OCI-LY3 (cell line): ENCODE measurements at regions not wholly inside any gene's neighbourhood (a gene's known extent, or its start where the extent isn't known, plus 50 kb on each side); places are given as distances from the start of the nearest gene placed in this dataset.

Experiments used
- H2AFZ ChIP-seq: fragments of 200-600, 300-600 bp; shearing (Covaris generic); 2 replicates; pipeline ENCODE4 v1.6.0; 2014; ENCODE audit warnings: antibody characterized with exemption, low read depth, low read length
- H3K27ac ChIP-seq: fragments of 200-600, 300-600 bp; sonication (generic); 2 replicates; pipeline ENCODE4 v1.5.1; 2014; ENCODE audit warnings: mild to moderate bottlenecking, low read length, moderate library complexity, mixed read lengths
- H3K27me3 ChIP-seq: fragments of 200-600, 300-600 bp; sonication (generic); 2 replicates; pipeline ENCODE4 v1.6.1; 2014; ENCODE audit warnings: low read depth, low read length, mixed read lengths
- H3K36me3 ChIP-seq: fragments of 200-600, 300-600 bp; sonication (generic); replicated peaks from 2 replicates; pipeline ENCODE3; 2014; ENCODE audit warnings: low read depth, low read length, mixed read lengths
- H3K4me1 ChIP-seq: fragments of 300-600, 200-600 bp; sonication (generic); 2 replicates; pipeline ENCODE4 v1.6.1; 2014; ENCODE audit warnings: low read length, mixed read lengths
- H3K4me2 ChIP-seq: fragments of 200-600, 300-600 bp; sonication (generic); 2 replicates; pipeline ENCODE4 v1.6.1; 2014; ENCODE audit warnings: low read length, mixed read lengths
- H3K4me3 ChIP-seq: fragments of 300-600, 200-600 bp; sonication (generic); 2 replicates; pipeline ENCODE4 v1.5.1; 2014; ENCODE audit warnings: antibody characterized with exemption, mild to moderate bottlenecking, low read length, moderate library complexity
- H3K79me2 ChIP-seq: fragments of 300-600, 200-600 bp; shearing (Covaris generic); 2 replicates; pipeline ENCODE4 v1.6.1; 2014; ENCODE audit warnings: mild to moderate bottlenecking, low read length, mixed read lengths
- H3K9ac ChIP-seq: fragments of 300-600, 200-600 bp; shearing (Covaris generic); 2 replicates; pipeline ENCODE4 v1.6.0; 2014; ENCODE audit warnings: mild to moderate bottlenecking, low read length, moderate library complexity
- H3K9me3 ChIP-seq: fragments of 200-600, 300-600 bp; shearing (Covaris generic); 2 replicates; pipeline ENCODE4 v1.6.1; 2014; ENCODE audit warnings: low read length, mixed read lengths; ENCODE audit not compliant: insufficient read depth
- H4K20me1 ChIP-seq: fragments of 200-600, 300-600 bp; sonication (generic); 2 replicates; pipeline ENCODE4 v1.6.1; 2016; ENCODE audit warnings: low read length, mixed read lengths; ENCODE audit not compliant: insufficient read depth
- EZH2phosphoT487 ChIP-seq: fragments of 200-600 bp; shearing (Covaris generic); IDR thresholded peaks from 2 replicates; pipeline ENCODE4 v1.6.1; 2018; ENCODE audit warnings: antibody characterized with exemption, mixed run types, low read depth
- TF ChIP-seq, protein P1 (sequence below): fragments of 200-600, 300-600 bp; sonication (generic); IDR thresholded peaks from 2 replicates; pipeline ENCODE4 v1.5.1; 2014; ENCODE audit warnings: antibody characterized with exemption, low read length, low read depth

DNA sequence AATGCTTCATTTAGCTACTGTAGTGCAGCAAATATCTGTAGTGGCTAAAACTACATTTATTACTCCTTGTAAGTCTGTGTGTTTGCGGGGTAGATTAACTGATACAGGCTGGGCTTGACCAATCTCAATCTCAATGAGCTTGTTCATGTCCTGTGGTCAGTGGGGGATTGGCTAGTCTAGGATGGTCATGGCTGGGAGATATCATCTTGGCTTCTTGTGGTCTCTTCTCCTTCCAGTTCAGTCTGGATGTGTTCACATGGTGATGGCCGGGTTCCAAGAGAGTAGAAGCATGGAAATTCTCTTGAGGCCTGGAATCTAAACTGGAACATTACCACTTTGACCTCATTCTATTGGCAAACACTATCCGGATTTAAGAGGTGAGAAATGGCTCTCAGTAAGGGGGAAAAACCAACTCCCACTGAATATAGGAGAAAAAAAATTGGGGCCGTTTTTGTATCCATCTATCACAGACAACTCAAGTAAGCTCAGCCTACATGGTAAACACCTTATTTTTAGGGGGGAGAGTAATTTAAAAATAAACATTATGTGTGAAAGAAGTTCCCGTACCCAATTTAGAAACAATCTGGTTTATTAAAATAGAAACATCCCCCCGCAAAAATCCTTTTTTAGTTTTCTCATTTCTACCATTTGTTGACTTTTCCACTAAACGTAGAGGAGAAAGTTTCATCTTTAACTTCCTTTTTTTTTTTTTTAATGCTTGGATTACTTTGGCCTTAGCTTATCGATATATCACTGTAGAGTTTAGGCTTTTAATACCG, 284.9 kb upstream of the TBC1D5 start:
- no peak overlapping the region for H3K4me2 ChIP-seq
- H3K9me3 ChIP-seq, result no peaks in the 10 kb centered on the region
- no peak overlapping the region for H3K9ac ChIP-seq
- H2AFZ ChIP-seq, result no peak overlapping the region
- H3K36me3 ChIP-seq, result no peaks in the 10 kb centered on the region
- no peaks in the 10 kb centered on the region for H4K20me1 ChIP-seq
- H3K79me2 ChIP-seq, result no peaks in the 10 kb centered on the region
- no peak overlapping the region for H3K27ac ChIP-seq
- no peaks in the 10 kb centered on the region for H3K27me3 ChIP-seq
- no peak overlapping the region for H3K4me3 ChIP-seq
- TF ChIP-seq EZH2phosphoT487, result no peak
- TF ChIP-seq, protein P1, sequence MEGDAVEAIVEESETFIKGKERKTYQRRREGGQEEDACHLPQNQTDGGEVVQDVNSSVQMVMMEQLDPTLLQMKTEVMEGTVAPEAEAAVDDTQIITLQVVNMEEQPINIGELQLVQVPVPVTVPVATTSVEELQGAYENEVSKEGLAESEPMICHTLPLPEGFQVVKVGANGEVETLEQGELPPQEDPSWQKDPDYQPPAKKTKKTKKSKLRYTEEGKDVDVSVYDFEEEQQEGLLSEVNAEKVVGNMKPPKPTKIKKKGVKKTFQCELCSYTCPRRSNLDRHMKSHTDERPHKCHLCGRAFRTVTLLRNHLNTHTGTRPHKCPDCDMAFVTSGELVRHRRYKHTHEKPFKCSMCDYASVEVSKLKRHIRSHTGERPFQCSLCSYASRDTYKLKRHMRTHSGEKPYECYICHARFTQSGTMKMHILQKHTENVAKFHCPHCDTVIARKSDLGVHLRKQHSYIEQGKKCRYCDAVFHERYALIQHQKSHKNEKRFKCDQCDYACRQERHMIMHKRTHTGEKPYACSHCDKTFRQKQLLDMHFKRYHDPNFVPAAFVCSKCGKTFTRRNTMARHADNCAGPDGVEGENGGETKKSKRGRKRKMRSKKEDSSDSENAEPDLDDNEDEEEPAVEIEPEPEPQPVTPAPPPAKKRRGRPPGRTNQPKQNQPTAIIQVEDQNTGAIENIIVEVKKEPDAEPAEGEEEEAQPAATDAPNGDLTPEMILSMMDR, result no peak
- no peaks in the 10 kb centered on the region for H3K4me1 ChIP-seq

DNA sequence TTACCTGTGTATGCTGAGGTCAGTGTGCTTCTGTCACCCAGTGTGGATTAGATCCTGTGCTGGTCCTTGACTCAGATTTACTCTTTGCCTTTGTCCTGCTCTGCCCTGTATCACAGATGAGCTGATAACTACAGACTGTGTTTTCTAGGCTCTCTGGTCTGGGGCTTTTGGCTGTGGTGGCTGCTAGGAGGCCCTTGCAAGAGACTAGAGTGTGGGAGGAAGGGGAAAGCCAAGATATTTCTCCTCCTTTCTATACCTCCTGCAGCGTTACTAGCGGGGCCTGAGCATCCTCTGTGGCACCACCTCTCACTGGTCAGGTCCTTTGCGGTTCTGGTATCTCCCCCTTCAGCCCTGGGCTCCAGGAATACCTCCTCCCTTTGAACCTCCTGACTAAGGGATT, 282.3 kb upstream of the TBC1D5 start:
- no peak for TF ChIP-seq EZH2phosphoT487
- TF ChIP-seq, protein P1, result no peak
- Histone ChIP-seq H3K9me3 (no peaks in the 10 kb centered on the region), H3K4me1 (no peaks in the 10 kb centered on the region), H3K79me2 (no peaks in the 10 kb centered on the region), H4K20me1 (no peaks in the 10 kb centered on the region), H2AFZ (no peak overlapping the region), H3K36me3 (no peaks in the 10 kb centered on the region), H3K4me3 (no peak overlapping the region), H3K27ac (no peak overlapping the region), H3K4me2 (no peak overlapping the region), H3K9ac (no peak overlapping the region), H3K27me3 (0 out of 2 replicates have a peak, but pooled peaks cover 3% of the 10 kb centered on the region)

DNA sequence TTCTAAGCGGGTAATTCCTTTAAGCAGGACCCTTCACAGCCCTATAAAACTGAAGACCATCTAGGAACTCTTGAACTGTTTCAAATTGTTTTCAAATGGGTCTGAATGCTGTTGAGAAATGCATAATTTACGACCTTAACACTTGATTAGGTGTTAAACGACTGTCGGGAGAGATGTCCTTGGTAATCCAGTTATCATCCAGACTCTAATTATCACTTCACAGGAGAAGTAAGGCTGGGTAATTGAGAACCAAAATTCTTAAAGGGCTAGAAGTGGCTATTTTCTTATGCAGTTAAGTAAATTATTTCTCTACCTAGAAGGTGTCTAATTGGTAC, 276.7 kb upstream of the TBC1D5 start:
- Histone ChIP-seq H3K36me3 (no peaks in the 10 kb centered on the region), H4K20me1 (no peaks in the 10 kb centered on the region), H2AFZ (no peak overlapping the region), H3K79me2 (no peaks in the 10 kb centered on the region), H3K4me3 (no peak overlapping the region), H3K4me2 (no peak overlapping the region), H3K4me1 (no peaks in the 10 kb centered on the region), H3K27me3 (peaks cover 19% of the 10 kb centered on the region), H3K27ac (no peak overlapping the region), H3K9me3 (no peaks in the 10 kb centered on the region), H3K9ac (no peak overlapping the region)
- TF ChIP-seq, protein P1, result no peak
- TF ChIP-seq EZH2phosphoT487, result no peak

DNA sequence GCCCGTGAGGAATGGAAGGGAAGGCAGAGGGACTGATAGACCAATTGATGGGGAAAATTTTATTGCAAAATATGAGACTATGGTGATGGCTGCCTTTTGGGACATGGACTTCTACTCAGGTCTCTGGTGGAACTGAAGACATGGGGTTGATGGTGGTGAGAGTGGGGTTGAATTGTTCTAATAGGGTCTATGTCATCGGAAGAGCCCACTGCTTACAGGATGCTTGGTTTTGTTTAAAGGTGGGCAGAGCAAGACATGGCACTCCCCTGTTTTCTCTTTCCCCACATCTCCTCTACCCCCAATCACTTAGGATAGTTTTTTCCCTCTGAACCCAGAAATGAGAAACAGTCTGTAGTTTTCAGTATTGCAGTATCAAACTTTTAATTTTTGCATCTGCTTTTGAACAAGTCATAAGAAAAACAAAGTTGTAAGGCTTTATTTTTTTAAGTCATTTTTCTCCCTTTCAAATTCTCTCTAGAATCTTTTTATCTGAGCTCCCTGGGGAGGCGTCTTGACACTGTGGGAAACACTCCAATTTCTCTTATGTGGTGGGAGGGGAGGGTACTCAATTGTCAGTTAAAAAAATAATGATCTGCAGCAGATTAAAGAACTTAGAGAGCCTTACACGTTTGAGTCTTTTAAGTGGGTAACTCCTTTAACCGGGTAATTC, 276.2 kb upstream of the TBC1D5 start:
- no peak overlapping the region for H3K27ac ChIP-seq
- no peaks in the 10 kb centered on the region for H3K79me2 ChIP-seq
- H3K4me2 ChIP-seq, result no peak overlapping the region
- H3K9ac ChIP-seq, result no peak overlapping the region
- no peaks in the 10 kb centered on the region for H3K36me3 ChIP-seq
- H3K4me1 ChIP-seq, result no peaks in the 10 kb centered on the region
- H2AFZ ChIP-seq, result no peak overlapping the region
- H4K20me1 ChIP-seq, result no peaks in the 10 kb centered on the region
- no peaks in the 10 kb centered on the region for H3K9me3 ChIP-seq
- H3K4me3 ChIP-seq, result no peak overlapping the region
- H3K27me3 ChIP-seq, result peaks cover 19% of the 10 kb centered on the region
- TF ChIP-seq, protein P1, result no peak
- TF ChIP-seq EZH2phosphoT487, result no peak
